Esophagus muscularis mucosa (tissue), 4 donors: ENCODE measurements at regions not wholly inside any gene's neighbourhood (a gene's known extent, or its start where the extent isn't known, plus 50 kb on each side); places are given as distances from the start of the nearest gene placed in this dataset.

Experiments used
- CTCF ChIP-seq, 3 experiments: fragments of 200-600 bp in 2 of 3; fragments of 450-650 bp in 1 of 3; sonication (generic) in 2 of 3; IDR thresholded peaks; one replicate each; pipeline ENCODE4 v1.5.1; 2017 to 2019; ENCODE audit warnings: antibody characterized with exemption in 3 of 3, mild to moderate bottlenecking in 2 of 3, moderate library complexity in 1 of 3
- EP300 ChIP-seq: sonication (generic); formaldehyde crosslinking; IDR thresholded peaks from one replicate; pipeline ENCODE4 v1.6.1; 2017; ENCODE audit warnings: antibody characterized with exemption
- POLR2A ChIP-seq: fragments of 450-650 bp; IDR thresholded peaks from one replicate; pipeline ENCODE4 v1.6.1; 2017; ENCODE audit warnings: antibody characterized with exemption, moderate library complexity, mild to moderate bottlenecking, low read depth
- POLR2AphosphoS5 ChIP-seq, 2 donors: sonication (generic); formaldehyde crosslinking; IDR thresholded peaks; one replicate each; pipeline ENCODE4 v1.6.1; 2017; ENCODE audit warnings: antibody characterized with exemption in 2 of 2

GRCh38 chr9:3773362-3774060 is 247.7 kb upstream of the RFX3 start:
- TF ChIP-seq CTCF (IDR thresholded peaks at IDR 0.05) (no peak), EP300 (no peak), POLR2AphosphoS5 (IDR thresholded peaks at IDR 0.05) (no peak), POLR2A (no peak)
